Mesothelial cell of epicardium (in vitro differentiated cells): ENCODE measurements at regions not wholly inside any gene's neighbourhood (a gene's known extent, or its start where the extent isn't known, plus 50 kb on each side); places are given as distances from the start of the nearest gene placed in this dataset.

Experiments
- DNase-seq, 2 experiments: peaks; one replicate each; pipeline ENCODE4 v3.0.0; 2021; ENCODE audit warnings: low spot score in 2 of 2; ENCODE audit not compliant: unreplicated experiment in 2 of 2
- H3K27ac Mint-ChIP-seq: 2 replicates; pipeline ENCODE4 v1.8.0; 2021; ENCODE audit warnings: mixed read lengths
- H3K27me3 Mint-ChIP-seq: 2 replicates; pipeline ENCODE4 v1.8.0; 2021; ENCODE audit warnings: low read depth, mixed read lengths
- H3K36me3 Mint-ChIP-seq: 2 replicates; pipeline ENCODE4 v1.8.0; 2021; ENCODE audit warnings: mixed read lengths
- H3K4me1 Mint-ChIP-seq: 2 replicates; pipeline ENCODE4 v1.8.0; 2021; ENCODE audit warnings: mixed read lengths
- H3K4me3 Mint-ChIP-seq: 2 replicates; pipeline ENCODE4 v1.8.0; 2021; ENCODE audit warnings: mild to moderate bottlenecking, moderate library complexity, mixed read lengths
- H3K9me3 Mint-ChIP-seq: 2 replicates; pipeline ENCODE4 v1.8.0; 2021; ENCODE audit warnings: mixed read lengths
- TF ChIP-seq, protein P1 (sequence below): fragments of 200-600 bp; sonication (generic); IDR thresholded peaks from one replicate; pipeline ENCODE4 v1.5.0; 2021; ENCODE audit warnings: antibody characterized with exemption; ENCODE audit not compliant: unreplicated experiment

DNA sequence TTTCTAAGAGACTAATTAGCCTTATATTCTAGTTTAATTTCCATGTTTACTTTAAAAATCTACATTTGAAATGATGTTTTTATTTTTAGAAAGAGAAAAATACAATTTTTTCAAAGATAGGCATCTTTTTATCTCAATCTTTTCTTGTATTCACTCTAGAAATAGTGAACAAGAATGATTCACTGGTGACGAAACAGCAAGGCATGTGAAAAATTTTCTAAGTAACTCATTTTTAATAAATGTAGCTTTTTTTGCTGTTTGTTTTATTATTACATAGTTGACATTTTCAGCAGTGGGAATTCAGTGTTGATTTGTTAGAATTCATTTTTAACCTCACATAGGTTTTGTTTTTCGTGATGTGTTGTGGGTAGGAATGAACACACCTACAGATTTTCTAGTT lies 1226.4 kb downstream of the NSUN3 start:
- no peak overlapping the region for H3K4me3 Mint-ChIP-seq
- no peak overlapping the region for H3K27ac Mint-ChIP-seq
- no peaks in the 10 kb centered on the region for H3K4me1 Mint-ChIP-seq
- DNase-seq: no peak
- H3K27me3 Mint-ChIP-seq: no peaks in the 10 kb centered on the region
- TF ChIP-seq, protein P1, sequence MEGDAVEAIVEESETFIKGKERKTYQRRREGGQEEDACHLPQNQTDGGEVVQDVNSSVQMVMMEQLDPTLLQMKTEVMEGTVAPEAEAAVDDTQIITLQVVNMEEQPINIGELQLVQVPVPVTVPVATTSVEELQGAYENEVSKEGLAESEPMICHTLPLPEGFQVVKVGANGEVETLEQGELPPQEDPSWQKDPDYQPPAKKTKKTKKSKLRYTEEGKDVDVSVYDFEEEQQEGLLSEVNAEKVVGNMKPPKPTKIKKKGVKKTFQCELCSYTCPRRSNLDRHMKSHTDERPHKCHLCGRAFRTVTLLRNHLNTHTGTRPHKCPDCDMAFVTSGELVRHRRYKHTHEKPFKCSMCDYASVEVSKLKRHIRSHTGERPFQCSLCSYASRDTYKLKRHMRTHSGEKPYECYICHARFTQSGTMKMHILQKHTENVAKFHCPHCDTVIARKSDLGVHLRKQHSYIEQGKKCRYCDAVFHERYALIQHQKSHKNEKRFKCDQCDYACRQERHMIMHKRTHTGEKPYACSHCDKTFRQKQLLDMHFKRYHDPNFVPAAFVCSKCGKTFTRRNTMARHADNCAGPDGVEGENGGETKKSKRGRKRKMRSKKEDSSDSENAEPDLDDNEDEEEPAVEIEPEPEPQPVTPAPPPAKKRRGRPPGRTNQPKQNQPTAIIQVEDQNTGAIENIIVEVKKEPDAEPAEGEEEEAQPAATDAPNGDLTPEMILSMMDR: no peak
- peaks cover 18% of the 10 kb centered on the region for H3K9me3 Mint-ChIP-seq
- no peaks in the 10 kb centered on the region for H3K36me3 Mint-ChIP-seq

DNA sequence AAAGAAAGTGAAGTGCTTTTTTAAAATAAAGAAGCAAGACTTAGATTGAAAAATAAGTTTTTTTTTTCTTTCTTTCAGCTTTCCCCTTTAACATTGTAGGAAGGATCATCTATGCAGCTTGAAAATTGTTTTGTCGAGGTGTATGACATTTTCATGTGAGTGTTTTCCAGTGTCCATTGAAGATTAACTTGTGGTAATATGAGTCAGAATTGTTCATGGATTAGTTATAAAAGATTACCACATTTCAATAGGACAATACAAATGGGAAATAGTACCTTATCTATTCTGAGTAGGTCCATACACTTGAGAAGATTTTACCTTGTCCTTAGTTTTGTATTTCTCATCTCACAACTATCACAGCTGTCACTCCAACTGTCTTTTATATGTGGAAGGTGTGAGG lies 1234.7 kb downstream of the NSUN3 start:
- Mint-ChIP-seq H3K27ac (no peak overlapping the region), H3K9me3 (peaks cover 8% of the 10 kb centered on the region), H3K36me3 (no peaks in the 10 kb centered on the region), H3K4me1 (peaks cover 7% of the 10 kb centered on the region), H3K27me3 (no peaks in the 10 kb centered on the region), H3K4me3 (no peak overlapping the region)
- TF ChIP-seq, protein P1: no peak
- no peak for DNase-seq

DNA sequence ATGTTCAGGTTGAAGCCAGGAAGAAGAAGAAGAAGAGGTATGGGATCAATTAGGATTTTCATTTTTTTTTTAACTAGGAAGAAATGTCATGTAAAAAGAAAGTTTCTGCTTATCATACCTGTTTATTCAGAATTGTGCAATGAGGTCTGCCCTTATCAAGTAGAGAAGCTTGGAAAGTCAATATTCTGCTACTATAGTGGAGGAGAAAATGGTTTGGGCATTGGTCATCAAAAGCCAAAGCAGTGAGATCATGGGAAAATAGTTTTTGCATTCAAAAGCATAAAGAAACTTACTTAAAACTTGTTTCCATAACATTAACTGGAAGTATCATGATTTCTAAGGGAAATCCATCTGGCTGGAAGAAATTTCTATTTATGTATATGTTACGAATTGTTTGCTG lies 1239.2 kb downstream of the NSUN3 start:
- no peak for DNase-seq
- Mint-ChIP-seq H3K27me3 (no peaks in the 10 kb centered on the region), H3K27ac (no peak overlapping the region), H3K4me1 (peaks cover under 1% of the 10 kb centered on the region), H3K4me3 (no peak overlapping the region), H3K9me3 (no peaks in the 10 kb centered on the region), H3K36me3 (no peaks in the 10 kb centered on the region)
- TF ChIP-seq, protein P1: no peak

DNA sequence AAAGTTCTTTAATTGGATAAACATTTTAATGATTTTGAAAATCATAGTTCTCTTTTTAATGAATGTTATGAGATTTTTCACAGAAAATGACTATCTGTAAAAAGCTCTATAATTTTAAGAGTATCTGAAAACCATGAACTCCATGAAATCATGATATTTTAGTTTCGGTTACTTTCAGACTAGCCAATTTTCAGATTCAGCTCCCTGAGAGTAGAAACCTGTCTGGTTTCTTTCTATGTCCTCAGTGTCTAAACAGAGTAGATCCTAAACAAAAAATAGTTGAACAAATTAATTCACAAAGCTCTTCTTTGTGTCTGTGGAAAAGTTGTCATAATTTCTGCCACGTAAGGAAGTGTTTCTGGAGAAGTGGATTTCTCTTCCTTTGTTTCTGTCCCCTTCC lies 1247.7 kb downstream of the NSUN3 start:
- H3K27ac Mint-ChIP-seq: no peak overlapping the region
- H3K9me3 Mint-ChIP-seq: peaks cover 6% of the 10 kb centered on the region
- peaks cover 4% of the 10 kb centered on the region for H3K36me3 Mint-ChIP-seq
- TF ChIP-seq, protein P1: no peak
- no peak for DNase-seq
- H3K4me3 Mint-ChIP-seq: no peak overlapping the region
- H3K4me1 Mint-ChIP-seq: peaks cover 2% of the 10 kb centered on the region
- no peaks in the 10 kb centered on the region for H3K27me3 Mint-ChIP-seq

DNA sequence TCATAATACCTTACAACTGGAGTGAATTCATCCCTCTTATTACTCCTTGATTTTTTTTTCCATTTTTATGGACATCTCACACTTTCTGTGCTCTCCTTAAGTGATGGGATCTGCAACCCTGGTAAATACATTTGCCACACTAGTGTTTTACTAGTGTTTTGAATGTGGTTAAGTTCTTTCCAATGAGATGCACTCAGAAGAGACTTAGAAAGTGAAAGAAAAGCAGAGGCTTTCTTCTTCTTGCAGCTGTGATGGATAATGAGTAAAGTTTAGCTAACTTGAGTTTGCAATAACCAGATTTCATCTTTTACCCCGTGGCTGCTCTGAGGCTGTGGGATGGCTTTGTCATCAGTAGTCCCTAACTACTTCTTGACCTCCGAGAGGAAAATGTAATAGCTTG lies 1248.4 kb downstream of the NSUN3 start:
- H3K9me3 Mint-ChIP-seq: peaks cover 12% of the 10 kb centered on the region
- no peaks in the 10 kb centered on the region for H3K27me3 Mint-ChIP-seq
- peaks cover 2% of the 10 kb centered on the region for H3K4me1 Mint-ChIP-seq
- TF ChIP-seq, protein P1: no peak
- DNase-seq: no peak
- H3K36me3 Mint-ChIP-seq: peaks cover 8% of the 10 kb centered on the region
- H3K4me3 Mint-ChIP-seq: no peak overlapping the region
- no peak overlapping the region for H3K27ac Mint-ChIP-seq

DNA sequence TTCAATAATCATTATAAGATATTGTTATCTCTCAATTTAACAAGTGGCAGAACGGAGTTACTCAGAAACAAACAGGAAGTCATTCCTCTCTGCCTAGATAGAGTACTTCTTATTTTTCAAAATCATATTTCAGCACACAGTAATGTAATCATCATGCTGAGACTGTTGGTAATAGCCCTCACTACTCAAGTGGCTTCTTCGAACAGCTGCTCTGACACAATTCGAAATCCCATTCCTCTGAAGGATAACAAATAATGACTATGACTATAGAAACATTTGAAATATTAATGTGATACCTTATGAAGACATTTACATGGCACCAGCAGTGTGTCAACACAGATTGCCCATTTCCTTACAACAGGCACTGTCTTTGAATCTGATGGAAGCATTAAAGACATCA lies 1249.8 kb downstream of the NSUN3 start:
- DNase-seq: no peak
- Mint-ChIP-seq H3K27ac (no peak overlapping the region), H3K4me3 (no peak overlapping the region), H3K4me1 (peaks cover 2% of the 10 kb centered on the region), H3K36me3 (peaks cover 8% of the 10 kb centered on the region), H3K9me3 (peaks cover 16% of the 10 kb centered on the region), H3K27me3 (no peaks in the 10 kb centered on the region)
- TF ChIP-seq, protein P1: no peak
